GM12891 (cell line): ENCODE measurements at regions not wholly inside any gene's neighbourhood (a gene's known extent, or its start where the extent isn't known, plus 50 kb on each side); places are given as distances from the start of the nearest gene placed in this dataset.

Experiments used
- DNase-seq: peaks from one replicate; pipeline ENCODE4 v3.0.0; 2011; ENCODE audit warnings: low spot score; ENCODE audit not compliant: insufficient read length
- FAIRE-seq: peaks from 2 replicates; lab custom pipeline; 2011; peaks lifted over from hg19 to GRCh38; lab: Jason Lieb, UNC
- PAX5 ChIP-seq: IDR thresholded peaks from 2 replicates; pipeline ENCODE4 v1.6.1; 2011; ENCODE audit warnings: low read length, moderate library complexity, mild to moderate bottlenecking; ENCODE audit not compliant: insufficient read depth, severe bottlenecking
- POLR2A ChIP-seq: IDR thresholded peaks from 2 replicates; pipeline ENCODE4 v1.6.1; 2011; ENCODE audit warnings: low read depth, low read length, control low read depth
- POLR2AphosphoS5 ChIP-seq: IDR thresholded peaks from 2 replicates; pipeline ENCODE4 v1.6.1; 2011; ENCODE audit warnings: low read depth, low read length, control low read depth
- POU2F2 ChIP-seq: IDR thresholded peaks from 2 replicates; pipeline ENCODE4 v1.6.1; 2011; ENCODE audit warnings: low read depth, mild to moderate bottlenecking, control low read depth, low read length, moderate library complexity
- SPI1 ChIP-seq: IDR thresholded peaks from 2 replicates; pipeline ENCODE4 v1.6.1; 2011; ENCODE audit warnings: low read depth, low read length, control low read depth
- TAF1 ChIP-seq: IDR thresholded peaks from 2 replicates; pipeline ENCODE4 v1.6.1; 2011; ENCODE audit warnings: low read depth, low read length, control low read depth

- TF ChIP-seq POLR2A (no peak), POU2F2 (no peak), SPI1 (no peak), POLR2AphosphoS5 (no peak), PAX5 (no peak), TAF1 (no peak)
- DNase-seq (no peak), FAIRE-seq (no peak)
Measured at GRCh38 chr16:73730481-73731090, 566.0 kb upstream of the PSMD7 start.

GRCh38 chr16:73725156-73725555 is 571.5 kb upstream of the PSMD7 start:
- FAIRE-seq (no peak), DNase-seq (no peak)
- TF ChIP-seq PAX5 (no peak), TAF1 (no peak), POLR2AphosphoS5 (no peak), SPI1 (no peak), POLR2A (no peak), POU2F2 (no peak)

GRCh38 chr16:73724503-73724902 is 572.1 kb upstream of the PSMD7 start:
- no peak for TF ChIP-seq PAX5
- no peak for TF ChIP-seq TAF1
- no peak for TF ChIP-seq POLR2A
- no peak for TF ChIP-seq POU2F2
- TF ChIP-seq SPI1 = no peak
- FAIRE-seq (no peak), DNase-seq (no peak)

GRCh38 chr16:73717266-73717974 is 579.2 kb upstream of the PSMD7 start:
- DNase-seq = no peak
- TF ChIP-seq PAX5 (no peak), POLR2AphosphoS5 (no peak), TAF1 (no peak), POLR2A (no peak)
- FAIRE-seq = no peak

GRCh38 chr16:73714976-73715375 is 581.6 kb upstream of the PSMD7 start:
- TF ChIP-seq PAX5 = no peak
- TF ChIP-seq POLR2A = no peak
- FAIRE-seq (no peak), DNase-seq (no peak)

GRCh38 chr16:73713778-73714495 is 582.7 kb upstream of the PSMD7 start:
- no peak for DNase-seq
- no peak for TF ChIP-seq SPI1
- no peak for TF ChIP-seq POLR2AphosphoS5
- TF ChIP-seq PAX5 = no peak
- TF ChIP-seq POLR2A = no peak
- no peak for TF ChIP-seq POU2F2
- no peak for FAIRE-seq

- TF ChIP-seq POU2F2 (no peak), POLR2AphosphoS5 (no peak), SPI1 (no peak), PAX5 (no peak), TAF1 (no peak), POLR2A (no peak)
- no peak for FAIRE-seq
- DNase-seq = no peak
Measured at GRCh38 chr16:73713251-73713650, 583.4 kb upstream of the PSMD7 start.

GRCh38 chr16:73711406-73712080 is 585.1 kb upstream of the PSMD7 start:
- TF ChIP-seq POLR2A (no peak), SPI1 (no peak), PAX5 (no peak), POLR2AphosphoS5 (no peak), TAF1 (no peak), POU2F2 (no peak)
- DNase-seq (no peak), FAIRE-seq (no peak)

- FAIRE-seq (no peak), DNase-seq (no peak)
- TF ChIP-seq TAF1 = no peak
- no peak for TF ChIP-seq POLR2A
- no peak for TF ChIP-seq SPI1
- no peak for TF ChIP-seq POLR2AphosphoS5
- TF ChIP-seq POU2F2 = no peak
- TF ChIP-seq PAX5 = no peak
Measured at GRCh38 chr16:73710526-73710925, 586.1 kb upstream of the PSMD7 start.

GRCh38 chr16:73707863-73708262 is 588.8 kb upstream of the PSMD7 start:
- DNase-seq (no peak), FAIRE-seq (no peak)
- TF ChIP-seq POLR2A (no peak), POU2F2 (no peak), POLR2AphosphoS5 (no peak), SPI1 (no peak), PAX5 (no peak), TAF1 (no peak)
